Thyroid gland (tissue), 4 donors: ENCODE measurements at regions not wholly inside any gene's neighbourhood (a gene's known extent, or its start where the extent isn't known, plus 50 kb on each side); places are given as distances from the start of the nearest gene placed in this dataset.

ENCODE experiments used
- DNase-seq, 2 donors: peaks; one replicate each; pipeline ENCODE4 v3.0.0-alpha.2; 2019
- H3K27ac ChIP-seq, 3 donors: fragments of 200-600 bp; sonication (generic); 1 replicate in 2 of 3; 2 replicates in 1 of 3; pipeline ENCODE4 v1.5.1; 2016 to 2019; ENCODE audit warnings: mild to moderate bottlenecking in 1 of 3, moderate library complexity in 1 of 3
- H3K27me3 ChIP-seq: fragments of 200-600 bp; sonication (generic); one replicate; pipeline ENCODE4 v1.5.1; 2019
- H3K36me3 ChIP-seq, 2 donors: fragments of 200-600 bp; sonication (generic); one replicate each; pipeline ENCODE4 v1.5.1; 2016 to 2019
- H3K4me1 ChIP-seq, 2 donors: fragments of 200-600 bp; sonication (generic); one replicate each; pipeline ENCODE4 v1.5.1; 2017 to 2019
- H3K4me3 ChIP-seq, 3 donors: fragments of 200-600 bp; sonication (generic); replicated peaks in 1 of 3; 1 replicate in 2 of 3; 2 replicates in 1 of 3; pipeline ENCODE4 v1.5.1; 2016; ENCODE audit warnings: mild to moderate bottlenecking in 1 of 3
- H3K9me3 ChIP-seq: fragments of 200-600 bp; sonication (generic); one replicate; pipeline ENCODE4 v1.5.1; 2017
- POLR2A ChIP-seq, 2 donors: fragments of 450-650 bp; IDR thresholded peaks; one replicate each; pipeline ENCODE4 v1.6.1; 2017; ENCODE audit warnings: antibody characterized with exemption in 2 of 2, mild to moderate bottlenecking in 2 of 2, moderate library complexity in 1 of 2
- whole genome bisulfite sequencing, 2 donors: methylation state at CpG; one replicate each; pipeline ENCODE4 v1.1.5; 2017; 5-methylcytosine and 5-hydroxymethylcytosine counted together
- intact Hi-C: fragments of 100-400 bp; cut with DNase I; formaldehyde crosslinking; loops from one replicate; pipeline ENCODE4 v1.15.1; 2023
- TF ChIP-seq, protein P1 (sequence below), 6 experiments: fragments of 200-600 bp in 3 of 6; fragments of 450-650 bp in 3 of 6; sonication (generic) in 3 of 6; IDR thresholded peaks; one replicate each; pipeline ENCODE4 v1.5.1; 2016 to 2019; ENCODE audit warnings: antibody characterized with exemption in 6 of 6, mild to moderate bottlenecking in 2 of 6, inconsistent platforms in 1 of 6, moderate library complexity in 1 of 6

DNA sequence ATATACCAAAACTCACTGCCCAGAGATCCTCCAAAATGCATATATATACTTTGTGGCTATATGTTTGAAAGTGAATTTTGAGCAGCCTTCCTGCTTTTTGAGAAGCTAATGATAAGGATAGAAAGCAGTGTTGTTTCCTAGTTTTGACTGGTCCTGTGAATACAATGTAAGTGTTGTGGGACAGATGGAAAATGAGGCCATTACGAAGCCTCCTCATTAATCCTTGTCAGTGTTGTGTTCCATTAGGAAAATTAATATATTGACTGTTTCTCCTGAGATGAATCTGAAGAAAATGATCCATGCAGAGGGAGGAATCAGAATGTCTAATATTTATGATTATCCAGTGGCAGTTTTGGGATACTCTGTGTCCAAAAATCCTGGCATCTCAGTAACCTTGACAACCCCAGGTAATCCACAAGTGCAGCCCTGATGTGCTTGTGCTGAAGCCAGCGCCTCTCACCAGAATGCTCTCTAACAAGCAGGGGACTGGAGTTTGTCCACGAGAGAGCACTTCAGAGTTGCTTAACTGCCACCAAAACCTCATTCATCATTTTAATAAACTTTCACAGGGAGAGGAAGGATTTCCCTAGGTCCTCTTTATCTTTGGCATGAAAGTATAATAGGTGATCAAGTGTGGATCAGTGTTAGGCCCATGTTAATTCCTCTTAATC, 418.6 kb downstream of the CMPK2 start:
- no peaks in the 10 kb centered on the region for H3K36me3 ChIP-seq
- no peak overlapping the region for H3K4me3 ChIP-seq
- H3K4me1 ChIP-seq: no peaks in the 10 kb centered on the region
- TF ChIP-seq POLR2A (IDR thresholded peaks at IDR 0.05): no peak
- TF ChIP-seq, protein P1, sequence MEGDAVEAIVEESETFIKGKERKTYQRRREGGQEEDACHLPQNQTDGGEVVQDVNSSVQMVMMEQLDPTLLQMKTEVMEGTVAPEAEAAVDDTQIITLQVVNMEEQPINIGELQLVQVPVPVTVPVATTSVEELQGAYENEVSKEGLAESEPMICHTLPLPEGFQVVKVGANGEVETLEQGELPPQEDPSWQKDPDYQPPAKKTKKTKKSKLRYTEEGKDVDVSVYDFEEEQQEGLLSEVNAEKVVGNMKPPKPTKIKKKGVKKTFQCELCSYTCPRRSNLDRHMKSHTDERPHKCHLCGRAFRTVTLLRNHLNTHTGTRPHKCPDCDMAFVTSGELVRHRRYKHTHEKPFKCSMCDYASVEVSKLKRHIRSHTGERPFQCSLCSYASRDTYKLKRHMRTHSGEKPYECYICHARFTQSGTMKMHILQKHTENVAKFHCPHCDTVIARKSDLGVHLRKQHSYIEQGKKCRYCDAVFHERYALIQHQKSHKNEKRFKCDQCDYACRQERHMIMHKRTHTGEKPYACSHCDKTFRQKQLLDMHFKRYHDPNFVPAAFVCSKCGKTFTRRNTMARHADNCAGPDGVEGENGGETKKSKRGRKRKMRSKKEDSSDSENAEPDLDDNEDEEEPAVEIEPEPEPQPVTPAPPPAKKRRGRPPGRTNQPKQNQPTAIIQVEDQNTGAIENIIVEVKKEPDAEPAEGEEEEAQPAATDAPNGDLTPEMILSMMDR (IDR thresholded peaks at IDR 0.05): no peak
- no peaks in the 10 kb centered on the region for H3K27me3 ChIP-seq
- DNase-seq: peak; percentile 11 to 15
- WGBS, 2 donors: 52 to 58% methylated on average over 3 of the region's 3 CpGs
- no peak overlapping the region for H3K27ac ChIP-seq
- no peaks in the 10 kb centered on the region for H3K9me3 ChIP-seq
- intact Hi-C loops: no loop called here

GRCh38 chr2:6448893-6449292, 416.8 kb downstream of the CMPK2 start:
- TF ChIP-seq, protein P1 (IDR thresholded peaks at IDR 0.05): no peak
- no peak for TF ChIP-seq POLR2A (IDR thresholded peaks at IDR 0.05)
- DNase-seq: no peak
- intact Hi-C loops: no loop called here
- 93 to 94% methylated on average over 7 of the region's 7 CpGs for WGBS, 2 donors
- Histone ChIP-seq H3K27me3 (no peaks in the 10 kb centered on the region), H3K9me3 (no peaks in the 10 kb centered on the region), H3K27ac (no peak overlapping the region), H3K36me3 (no peaks in the 10 kb centered on the region), H3K4me3 (no peak overlapping the region), H3K4me1 (no peaks in the 10 kb centered on the region)

- intact Hi-C loops: no loop called here
- WGBS, 2 donors: 73 to 78% methylated on average over 4 of the region's 4 CpGs
- H3K36me3 ChIP-seq: no peaks in the 10 kb centered on the region
Observed at GRCh38 chr2:6449343-6449742, 416.4 kb downstream of the CMPK2 start.

DNA sequence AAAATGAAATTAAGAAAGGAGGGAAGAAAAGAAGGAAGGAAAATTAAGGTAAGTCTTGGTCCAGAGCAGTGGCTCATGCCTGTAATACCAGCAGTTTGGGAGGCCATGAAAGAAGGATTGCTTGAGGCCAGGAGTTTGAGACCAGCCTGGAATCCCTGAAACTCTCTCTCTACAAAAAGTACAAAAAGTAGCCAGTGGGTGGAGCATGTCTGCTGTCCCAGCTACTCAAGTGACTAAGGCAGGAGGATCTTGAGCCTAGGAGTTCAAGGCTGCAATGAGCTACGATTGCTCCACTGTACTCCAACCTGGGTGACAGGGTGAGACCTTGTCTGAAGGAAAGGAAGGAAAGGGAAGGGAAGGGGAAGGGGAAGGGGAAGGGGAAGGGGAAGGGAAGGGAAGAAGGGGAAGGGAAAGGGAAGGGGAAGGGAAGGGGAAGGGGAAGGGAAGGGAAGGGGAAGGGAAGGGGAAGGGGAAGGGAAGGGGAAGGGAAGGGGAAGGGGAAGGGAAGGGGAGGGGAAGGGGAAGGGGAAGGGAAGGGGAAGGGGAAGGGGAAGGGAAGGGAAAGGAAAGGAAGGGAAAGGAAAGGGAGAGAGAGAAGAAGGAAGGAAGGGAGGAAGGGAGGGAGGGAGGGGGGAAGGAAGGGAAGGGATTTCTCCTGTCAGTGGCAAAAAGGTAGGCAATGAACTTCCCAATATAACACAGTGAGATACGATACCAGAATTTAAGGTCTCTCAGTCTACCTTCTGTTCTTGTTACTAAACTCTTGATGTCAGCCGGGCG, 412.8 kb downstream of the CMPK2 start:
- no peak for TF ChIP-seq POLR2A (IDR thresholded peaks at IDR 0.05)
- TF ChIP-seq, protein P1 (IDR thresholded peaks at IDR 0.05): no peak
- Histone ChIP-seq H3K36me3 (no peaks in the 10 kb centered on the region), H3K27ac (no peak overlapping the region), H3K27me3 (no peaks in the 10 kb centered on the region), H3K4me1 (no peaks in the 10 kb centered on the region), H3K4me3 (no peak overlapping the region), H3K9me3 (no peaks in the 10 kb centered on the region)
- intact Hi-C loops: no loop called here
- no peak for DNase-seq
- WGBS, 2 donors: 91% methylated on average over 4 of the region's 4 CpGs

More at GRCh38 chr2:6449343-6449742, 416.4 kb downstream of the CMPK2 start:
- Histone ChIP-seq H3K9me3 (no peaks in the 10 kb centered on the region), H3K4me3 (no peak overlapping the region), H3K27ac (no peak overlapping the region), H3K27me3 (no peaks in the 10 kb centered on the region), H3K4me1 (no peaks in the 10 kb centered on the region)
- no peak for DNase-seq
- TF ChIP-seq, protein P1 (IDR thresholded peaks at IDR 0.05): no peak
- TF ChIP-seq POLR2A (IDR thresholded peaks at IDR 0.05): no peak
